ENCODE measurements at regions not wholly inside any gene's neighbourhood (a gene's known extent, or its start where the extent isn't known, plus 50 kb on each side); places are given as distances from the start of the nearest gene placed in this dataset.

DNA sequence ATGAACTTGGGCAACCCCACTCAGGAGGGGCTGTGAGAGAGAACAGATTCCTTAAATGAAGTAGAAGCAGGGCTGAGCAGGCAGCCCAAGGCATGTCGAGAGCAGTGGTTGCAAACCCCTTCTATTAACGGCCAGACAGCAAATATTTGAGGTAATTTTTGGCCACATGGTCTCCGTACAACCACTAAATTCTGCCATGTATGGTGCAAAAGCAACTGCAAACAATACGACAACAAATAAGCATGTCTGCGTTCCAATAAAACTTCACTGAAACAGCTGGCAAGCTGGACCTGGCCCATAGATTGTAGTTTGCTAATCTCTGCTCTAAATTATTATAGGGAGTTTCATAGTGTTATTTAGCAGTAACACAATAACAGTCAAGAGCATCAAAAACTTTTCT is 217.0 kb upstream of the ZNF521 start:
- Mint-ChIP-seq H3K27ac (no peak overlapping the region), H3K27me3 (no peaks in the 10 kb centered on the region), H3K4me1 (no peaks in the 10 kb centered on the region), H3K4me3 (no peak overlapping the region), H3K9me3 (ENCODE audit: insufficient read depth) (no peaks in the 10 kb centered on the region)
- H3K4me3 ChIP-seq (ENCODE audit: control extremely low read depth in 1 of 5, extremely low read depth in 1 of 5, insufficient read depth in 1 of 5, low read depth in 2 of 5, low read length in 4 of 5), result no peak overlapping the region
- no peak overlapping the region for H3K27ac ChIP-seq (ENCODE audit: low read length in 2 of 2)
- H4K20me1 ChIP-seq (ENCODE audit: control insufficient read depth, insufficient read depth, low read length, poor library complexity, severe bottlenecking), result no peaks in the 10 kb centered on the region
- H3K4me2 ChIP-seq (replicated peaks; ENCODE audit: low read depth, low read length, poor library complexity, severe bottlenecking), result no peak overlapping the region
- H3K9me3 ChIP-seq (ENCODE audit: control extremely low read depth in 1 of 3, control insufficient read depth in 2 of 3, insufficient read depth in 1 of 3, low read length in 2 of 3), result peaks cover 0 to 9% (median 0%) of the 10 kb centered on the region in 3 donors
- intact Hi-C loops (cut with micrococcal nuclease), result no loop called here
- no peaks in the 10 kb centered on the region for H3K79me2 ChIP-seq (ENCODE audit: control insufficient read depth, insufficient read depth, low read length)
- H3K9ac ChIP-seq (ENCODE audit: low read length), result no peak overlapping the region
- CTCF ChIA-PET, result no interaction called here
- 89% methylated on average over 3 of the region's 5 CpGs for WGBS (ENCODE audit: insufficient coverage)
- no peaks in the 10 kb centered on the region for H3K27me3 ChIP-seq (replicated peaks in 1 of 4; ENCODE audit: control extremely low read depth in 1 of 4, control insufficient read depth in 3 of 4, insufficient read depth in 4 of 4, low read length in 3 of 4)
- no peaks in the 10 kb centered on the region for H3K36me3 ChIP-seq (replicated peaks in 1 of 2; ENCODE audit: control extremely low read depth in 1 of 2, control insufficient read depth in 1 of 2, extremely low read depth in 1 of 2, insufficient read depth in 2 of 2, low read length in 1 of 2)
- H3K4me1 ChIP-seq (ENCODE audit: control insufficient read depth in 2 of 2, insufficient read depth in 2 of 2, low read length in 2 of 2), result no peaks in the 10 kb centered on the region
- no peak for ATAC-seq (ENCODE audit: low read depth)
- no peak for DNase-seq
- POLR2A ChIA-PET, result no interaction called here
- H2AFZ ChIP-seq (ENCODE audit: insufficient read depth, low read depth, low read length, poor library complexity, severe bottlenecking), result no peak overlapping the region
- TF ChIP-seq EZH2 (IDR thresholded peaks at IDR 0.05; ENCODE audit: borderline replicate concordance, insufficient read depth, low read depth, low read length, poor library complexity, severe bottlenecking), result no peak
- TF ChIP-seq, protein P1, sequence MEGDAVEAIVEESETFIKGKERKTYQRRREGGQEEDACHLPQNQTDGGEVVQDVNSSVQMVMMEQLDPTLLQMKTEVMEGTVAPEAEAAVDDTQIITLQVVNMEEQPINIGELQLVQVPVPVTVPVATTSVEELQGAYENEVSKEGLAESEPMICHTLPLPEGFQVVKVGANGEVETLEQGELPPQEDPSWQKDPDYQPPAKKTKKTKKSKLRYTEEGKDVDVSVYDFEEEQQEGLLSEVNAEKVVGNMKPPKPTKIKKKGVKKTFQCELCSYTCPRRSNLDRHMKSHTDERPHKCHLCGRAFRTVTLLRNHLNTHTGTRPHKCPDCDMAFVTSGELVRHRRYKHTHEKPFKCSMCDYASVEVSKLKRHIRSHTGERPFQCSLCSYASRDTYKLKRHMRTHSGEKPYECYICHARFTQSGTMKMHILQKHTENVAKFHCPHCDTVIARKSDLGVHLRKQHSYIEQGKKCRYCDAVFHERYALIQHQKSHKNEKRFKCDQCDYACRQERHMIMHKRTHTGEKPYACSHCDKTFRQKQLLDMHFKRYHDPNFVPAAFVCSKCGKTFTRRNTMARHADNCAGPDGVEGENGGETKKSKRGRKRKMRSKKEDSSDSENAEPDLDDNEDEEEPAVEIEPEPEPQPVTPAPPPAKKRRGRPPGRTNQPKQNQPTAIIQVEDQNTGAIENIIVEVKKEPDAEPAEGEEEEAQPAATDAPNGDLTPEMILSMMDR (IDR thresholded peaks at IDR 0.05), result no peak

DNA sequence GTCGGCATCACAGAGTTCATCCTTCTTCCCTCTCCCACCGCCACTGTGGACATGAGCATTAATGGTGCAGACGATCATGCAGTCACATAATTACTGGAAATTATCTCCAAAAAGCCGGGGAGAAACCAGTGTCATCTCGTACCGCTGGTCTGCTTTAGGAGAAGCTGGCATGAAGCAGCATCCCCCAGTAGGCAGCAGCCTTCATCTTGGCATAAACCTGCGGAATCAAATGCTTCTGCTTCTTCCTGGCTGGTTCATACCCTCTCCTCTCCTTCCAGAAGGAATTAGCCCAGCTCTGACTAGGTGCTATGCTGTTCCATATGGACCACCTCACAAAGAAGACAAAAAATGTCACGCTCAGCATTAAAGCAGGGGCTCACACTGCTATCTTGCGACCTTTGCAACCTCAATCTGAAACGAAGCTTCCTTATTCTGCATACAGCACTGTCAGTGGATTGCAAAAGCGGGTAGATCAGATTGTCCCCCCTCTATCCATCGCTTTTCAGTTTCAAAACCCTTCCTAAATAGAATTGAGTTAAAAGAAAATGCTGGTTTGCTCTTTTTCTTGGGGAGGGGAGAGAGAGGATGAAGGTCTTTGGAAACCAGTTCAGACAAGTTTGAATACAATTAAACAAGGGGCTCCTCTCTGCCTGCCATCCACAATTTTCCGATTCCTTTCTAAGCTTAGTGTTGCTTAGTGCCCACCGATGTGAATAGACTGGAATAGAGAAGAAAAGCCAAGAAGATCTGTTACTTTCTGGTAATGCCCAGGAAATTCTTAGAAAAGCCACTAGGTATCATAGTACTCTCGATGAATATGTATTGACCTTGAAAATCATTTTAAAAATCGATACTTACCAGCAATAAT is 212.1 kb upstream of the ZNF521 start:
- ATAC-seq (ENCODE audit: low read depth) (no peak), DNase-seq (no peak)
- no peak overlapping the region for H3K9ac ChIP-seq (ENCODE audit: low read length)
- H3K4me1 ChIP-seq (ENCODE audit: control insufficient read depth in 2 of 2, insufficient read depth in 2 of 2, low read length in 2 of 2), result no peaks in the 10 kb centered on the region
- H3K4me3 ChIP-seq (ENCODE audit: control extremely low read depth in 1 of 5, extremely low read depth in 1 of 5, insufficient read depth in 1 of 5, low read depth in 2 of 5, low read length in 4 of 5), result no peak overlapping the region
- H3K9me3 ChIP-seq (ENCODE audit: control extremely low read depth in 1 of 3, control insufficient read depth in 2 of 3, insufficient read depth in 1 of 3, low read length in 2 of 3), result peaks cover 0 to 5% (median 0%) of the 10 kb centered on the region in 3 donors
- TF ChIP-seq, protein P1 (IDR thresholded peaks at IDR 0.05), result no peak
- TF ChIP-seq EZH2 (IDR thresholded peaks at IDR 0.05; ENCODE audit: borderline replicate concordance, insufficient read depth, low read depth, low read length, poor library complexity, severe bottlenecking), result no peak
- H3K79me2 ChIP-seq (ENCODE audit: control insufficient read depth, insufficient read depth, low read length), result no peaks in the 10 kb centered on the region
- H3K36me3 ChIP-seq (replicated peaks in 1 of 2; ENCODE audit: control extremely low read depth in 1 of 2, control insufficient read depth in 1 of 2, extremely low read depth in 1 of 2, insufficient read depth in 2 of 2, low read length in 1 of 2), result no peaks in the 10 kb centered on the region
- no peak overlapping the region for H2AFZ ChIP-seq (ENCODE audit: insufficient read depth, low read depth, low read length, poor library complexity, severe bottlenecking)
- H3K4me1 Mint-ChIP-seq, result no peaks in the 10 kb centered on the region
- no peak overlapping the region for H3K4me3 Mint-ChIP-seq
- intact Hi-C loops (cut with micrococcal nuclease), result no loop called here
- WGBS (ENCODE audit: insufficient coverage), result 90% methylated on average over 9 of the region's 16 CpGs
- no peak overlapping the region for H3K27ac ChIP-seq (ENCODE audit: low read length in 2 of 2)
- no peak overlapping the region for H3K4me2 ChIP-seq (replicated peaks; ENCODE audit: low read depth, low read length, poor library complexity, severe bottlenecking)
- CTCF ChIA-PET, result interaction anchor here (1.0 kb wide), 1 partner anchor 10 kb away, joined by 3 read pairs; no protein-coding TSS in a partner anchor
- H4K20me1 ChIP-seq (ENCODE audit: control insufficient read depth, insufficient read depth, low read length, poor library complexity, severe bottlenecking), result no peaks in the 10 kb centered on the region
- no peak overlapping the region for H3K27ac Mint-ChIP-seq
- H3K27me3 ChIP-seq (replicated peaks in 1 of 4; ENCODE audit: control extremely low read depth in 1 of 4, control insufficient read depth in 3 of 4, insufficient read depth in 4 of 4, low read length in 3 of 4), result no peaks in the 10 kb centered on the region
- no peaks in the 10 kb centered on the region for H3K9me3 Mint-ChIP-seq (ENCODE audit: insufficient read depth)
- peaks cover 3% of the 10 kb centered on the region for H3K27me3 Mint-ChIP-seq
- POLR2A ChIA-PET, result no interaction called here

Measured in B cell (primary cell).